AG04449 (cell line): ENCODE measurements at regions not wholly inside any gene's neighbourhood (a gene's known extent, or its start where the extent isn't known, plus 50 kb on each side); places are given as distances from the start of the nearest gene placed in this dataset.

Source experiments
- CTCF ChIA-PET: fragments of 350-600 bp; formaldehyde crosslinking; extraction: SDS; loops from one replicate; lab custom pipeline; 2021; ENCODE audit warnings: antibody characterized with exemption; lab: Yijun Ruan, JAX
- POLR2A ChIA-PET: fragments of 400-600, 350-600 bp; formaldehyde crosslinking; extraction: SDS; loops from one replicate; lab custom pipeline; 2020; ENCODE audit warnings: antibody characterized with exemption, inconsistent platforms; lab: Yijun Ruan, JAX
- DNase-seq: peaks from one replicate; pipeline ENCODE4 v3.0.0-alpha.2; 2010; ENCODE audit warnings: low read depth, low spot score
- H3K4me3 ChIP-seq: 2 replicates; pipeline ENCODE4 v1.5.1; 2011; ENCODE audit warnings: low read depth, mild to moderate bottlenecking, control low read depth, low read length
- CTCF ChIP-seq: IDR thresholded peaks from one replicate; pipeline ENCODE4 v1.5.1; 2011; ENCODE audit warnings: mild to moderate bottlenecking, moderate library complexity, low read length, control low read depth, inconsistent platforms; ENCODE audit not compliant: insufficient read depth; ENCODE audit errors: missing control alignments

GRCh38 chr3:184642631-184643285 is 69.1 kb downstream of the MAGEF1 start:
- no peak for TF ChIP-seq CTCF
- ChIA-PET CTCF (interaction anchor here (1.2 kb wide), 1 partner anchor 81 kb away, joined by 4 read pairs; the partner anchor contains the start of gene EPHB3), POLR2A (no interaction called here)
- DNase-seq: no peak
- H3K4me3 ChIP-seq: no peak overlapping the region

- ChIA-PET CTCF (interaction anchor here (1.2 kb wide), 1 partner anchor 80 kb away, joined by 4 read pairs; the partner anchor contains the start of gene EPHB3), POLR2A (no interaction called here)
- H3K4me3 ChIP-seq: no peak overlapping the region
- TF ChIP-seq CTCF: no peak
- DNase-seq: no peak
Measured at GRCh38 chr3:184641430-184641829, 70.4 kb downstream of the MAGEF1 start.

GRCh38 chr3:184639351-184639750 is 72.5 kb downstream of the MAGEF1 start:
- ChIA-PET POLR2A (no interaction called here), CTCF (interaction anchor here (1.2 kb wide), 2 partner anchors 20 to 88 kb away, joined by 3 read pairs; no protein-coding TSS in a partner anchor)
- TF ChIP-seq CTCF: no peak
- no peak for DNase-seq
- no peak overlapping the region for H3K4me3 ChIP-seq

GRCh38 chr3:184637705-184638104 is 74.2 kb downstream of the MAGEF1 start:
- ChIA-PET CTCF (interaction anchor here (1.1 kb wide), 1 partner anchor 164 kb away, joined by 3 read pairs; no protein-coding TSS in a partner anchor), POLR2A (interaction anchor here (1.0 kb wide), 1 partner anchor 76 kb away, joined by 4 read pairs; no protein-coding TSS in a partner anchor)
- no peak for TF ChIP-seq CTCF
- no peak overlapping the region for H3K4me3 ChIP-seq
- no peak for DNase-seq

- CTCF ChIA-PET: interaction anchor here (0.7 to 1.4 kb wide), 3 partner anchors 53 to 165 kb away, joined by 3 to 4 read pairs (median 3); no protein-coding TSS in a partner anchor
- no peak overlapping the region for H3K4me3 ChIP-seq
- no peak for TF ChIP-seq CTCF
- peak; percentile 51 for DNase-seq
- POLR2A ChIA-PET: interaction anchor here (1.0 kb wide), 1 partner anchor 76 kb away, joined by 4 read pairs; no protein-coding TSS in a partner anchor
Measured at GRCh38 chr3:184636741-184637316, 75.0 kb downstream of the MAGEF1 start.

GRCh38 chr3:184635774-184636173 is 74.2 kb downstream of the EPHB3 start:
- DNase-seq: no peak
- POLR2A ChIA-PET: no interaction called here
- no peak for TF ChIP-seq CTCF
- H3K4me3 ChIP-seq: no peak overlapping the region
- CTCF ChIA-PET: no interaction called here
